Neutrophil (primary cell): ENCODE measurements at regions not wholly inside any gene's neighbourhood (a gene's known extent, or its start where the extent isn't known, plus 50 kb on each side); places are given as distances from the start of the nearest gene placed in this dataset.

ENCODE experiments used
- H3K27ac ChIP-seq: fragments of 200-600 bp; sonication (generic); 2 replicates; pipeline ENCODE4 v1.5.1; 2016; ENCODE audit warnings: mild to moderate bottlenecking, moderate library complexity
- H3K27me3 ChIP-seq: fragments of 200-600 bp; sonication (generic); 2 replicates; pipeline ENCODE4 v1.6.0; 2016; ENCODE audit warnings: mild to moderate bottlenecking
- H3K36me3 ChIP-seq: fragments of 200-600 bp; sonication (generic); 2 replicates; pipeline ENCODE4 v1.5.1; 2017
- H3K4me1 ChIP-seq, 2 experiments: fragments of 200-600 bp in 1 of 2; sonication (generic) in 1 of 2; 1 replicate in 1 of 2; 2 replicates in 1 of 2; pipeline versions ENCODE4 v1.5.1 to v1.6.1; 2013 to 2016; ENCODE audit warnings: low read depth in 1 of 2, low read length in 1 of 2, mild to moderate bottlenecking in 1 of 2, moderate library complexity in 1 of 2; ENCODE audit not compliant: control insufficient read depth in 1 of 2, insufficient read depth in 1 of 2
- H3K4me3 ChIP-seq, 2 experiments: fragments of 200-600 bp in 1 of 2; sonication (generic) in 1 of 2; 1 replicate in 1 of 2; 2 replicates in 1 of 2; pipeline ENCODE4 v1.5.1; 2013 to 2016; ENCODE audit warnings: low read depth in 1 of 2, low read length in 1 of 2, mild to moderate bottlenecking in 1 of 2, moderate library complexity in 1 of 2
- H3K9me3 ChIP-seq: fragments of 200-600 bp; sonication (generic); 2 replicates; pipeline ENCODE4 v1.5.1; 2016
- CTCF ChIP-seq: fragments of 200-600 bp; sonication (generic); IDR thresholded peaks from 2 replicates; pipeline ENCODE4 v1.5.1; 2016; ENCODE audit warnings: antibody characterized with exemption

GRCh38 chr6:144475411-144475810 lies 190.3 kb downstream of the UTRN start:
- Histone ChIP-seq H3K36me3 (peaks cover 61% of the 10 kb centered on the region), H3K9me3 (no peaks in the 10 kb centered on the region), H3K4me1 (no peaks in the 10 kb centered on the region), H3K27me3 (no peaks in the 10 kb centered on the region), H3K27ac (no peak overlapping the region), H3K4me3 (no peak overlapping the region)
- TF ChIP-seq CTCF = no peak

GRCh38 chr6:144476286-144476685 lies 191.2 kb downstream of the UTRN start:
- Histone ChIP-seq H3K9me3 (no peaks in the 10 kb centered on the region), H3K27ac (no peak overlapping the region), H3K4me3 (no peak overlapping the region), H3K4me1 (no peaks in the 10 kb centered on the region), H3K27me3 (no peaks in the 10 kb centered on the region), H3K36me3 (peaks cover 64% of the 10 kb centered on the region)
- TF ChIP-seq CTCF = no peak

- H3K27me3 ChIP-seq = no peaks in the 10 kb centered on the region
- no peak overlapping the region for H3K4me3 ChIP-seq
- no peak overlapping the region for H3K27ac ChIP-seq
- peaks cover 67% of the 10 kb centered on the region for H3K36me3 ChIP-seq
- no peaks in the 10 kb centered on the region for H3K9me3 ChIP-seq
- TF ChIP-seq CTCF = no peak
- no peaks in the 10 kb centered on the region for H3K4me1 ChIP-seq
Measured at GRCh38 chr6:144477396-144477795, 192.3 kb downstream of the UTRN start.

- Histone ChIP-seq H3K27me3 (no peaks in the 10 kb centered on the region), H3K4me3 (no peak overlapping the region), H3K4me1 (no peaks in the 10 kb centered on the region), H3K27ac (no peak overlapping the region), H3K9me3 (no peaks in the 10 kb centered on the region), H3K36me3 (peaks cover 67% of the 10 kb centered on the region)
- no peak for TF ChIP-seq CTCF
Measured at GRCh38 chr6:144477856-144478255, 192.7 kb downstream of the UTRN start.

- H3K4me1 ChIP-seq = no peaks in the 10 kb centered on the region
- no peaks in the 10 kb centered on the region for H3K9me3 ChIP-seq
- no peak overlapping the region for H3K27ac ChIP-seq
- peaks cover 66% of the 10 kb centered on the region for H3K36me3 ChIP-seq
- no peaks in the 10 kb centered on the region for H3K27me3 ChIP-seq
- no peak for TF ChIP-seq CTCF
- no peak overlapping the region for H3K4me3 ChIP-seq
Measured at GRCh38 chr6:144478483-144478882, 193.3 kb downstream of the UTRN start.

GRCh38 chr6:144479991-144480390 lies 194.9 kb downstream of the UTRN start:
- Histone ChIP-seq H3K27me3 (no peaks in the 10 kb centered on the region), H3K4me1 (no peaks in the 10 kb centered on the region), H3K4me3 (no peak overlapping the region), H3K9me3 (no peaks in the 10 kb centered on the region), H3K36me3 (peaks cover 56% of the 10 kb centered on the region), H3K27ac (no peak overlapping the region)
- TF ChIP-seq CTCF = no peak
